AG04449 (cell line): ENCODE measurements at regions not wholly inside any gene's neighbourhood (a gene's known extent, or its start where the extent isn't known, plus 50 kb on each side); places are given as distances from the start of the nearest gene placed in this dataset.
"Not testable (repeated sequence)": the region's sequence is repeated elsewhere in the genome, so short reads cannot be mapped to it uniquely, and the experiment has no call there.

Source experiments
- CTCF ChIA-PET: fragments of 350-600 bp; formaldehyde crosslinking; extraction: SDS; loops from one replicate; lab custom pipeline; 2021; ENCODE audit warnings: antibody characterized with exemption; lab: Yijun Ruan, JAX
- POLR2A ChIA-PET: fragments of 400-600, 350-600 bp; formaldehyde crosslinking; extraction: SDS; loops from one replicate; lab custom pipeline; 2020; ENCODE audit warnings: antibody characterized with exemption, inconsistent platforms; lab: Yijun Ruan, JAX
- DNase-seq: peaks from one replicate; pipeline ENCODE4 v3.0.0-alpha.2; 2010; ENCODE audit warnings: low read depth, low spot score
- H3K4me3 ChIP-seq: 2 replicates; pipeline ENCODE4 v1.5.1; 2011; ENCODE audit warnings: low read depth, mild to moderate bottlenecking, control low read depth, low read length
- TF ChIP-seq, protein P1 (sequence below): IDR thresholded peaks from one replicate; pipeline ENCODE4 v1.5.1; 2011; ENCODE audit warnings: mild to moderate bottlenecking, moderate library complexity, low read length, control low read depth, inconsistent platforms; ENCODE audit not compliant: insufficient read depth; ENCODE audit errors: missing control alignments

GRCh38 chr15:66872405-66872804, 170.4 kb downstream of the SMAD6 start:
- ChIA-PET POLR2A (interaction anchor here (1.4 kb wide), 1 partner anchor 11 kb away, joined by 6 read pairs; no protein-coding TSS in a partner anchor), CTCF (interaction anchor here (1.6 to 3.7 kb wide), 2 partner anchors 9 to 21 kb away, joined by 11 to 18 read pairs; no protein-coding TSS in a partner anchor)
- TF ChIP-seq, protein P1, sequence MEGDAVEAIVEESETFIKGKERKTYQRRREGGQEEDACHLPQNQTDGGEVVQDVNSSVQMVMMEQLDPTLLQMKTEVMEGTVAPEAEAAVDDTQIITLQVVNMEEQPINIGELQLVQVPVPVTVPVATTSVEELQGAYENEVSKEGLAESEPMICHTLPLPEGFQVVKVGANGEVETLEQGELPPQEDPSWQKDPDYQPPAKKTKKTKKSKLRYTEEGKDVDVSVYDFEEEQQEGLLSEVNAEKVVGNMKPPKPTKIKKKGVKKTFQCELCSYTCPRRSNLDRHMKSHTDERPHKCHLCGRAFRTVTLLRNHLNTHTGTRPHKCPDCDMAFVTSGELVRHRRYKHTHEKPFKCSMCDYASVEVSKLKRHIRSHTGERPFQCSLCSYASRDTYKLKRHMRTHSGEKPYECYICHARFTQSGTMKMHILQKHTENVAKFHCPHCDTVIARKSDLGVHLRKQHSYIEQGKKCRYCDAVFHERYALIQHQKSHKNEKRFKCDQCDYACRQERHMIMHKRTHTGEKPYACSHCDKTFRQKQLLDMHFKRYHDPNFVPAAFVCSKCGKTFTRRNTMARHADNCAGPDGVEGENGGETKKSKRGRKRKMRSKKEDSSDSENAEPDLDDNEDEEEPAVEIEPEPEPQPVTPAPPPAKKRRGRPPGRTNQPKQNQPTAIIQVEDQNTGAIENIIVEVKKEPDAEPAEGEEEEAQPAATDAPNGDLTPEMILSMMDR = no peak
- H3K4me3 ChIP-seq = no peak overlapping the region
- no peak for DNase-seq

GRCh38 chr15:66873331-66873730, 171.3 kb downstream of the SMAD6 start:
- not testable (repeated sequence) for H3K4me3 ChIP-seq, DNase-seq
- CTCF ChIA-PET = interaction anchor here (1.1 to 3.7 kb wide), 5 partner anchors 9 to 175 kb away, joined by 3 to 18 read pairs (median 11); no protein-coding TSS in a partner anchor
- POLR2A ChIA-PET = interaction anchor here (1.5 kb wide), 1 partner anchor 10 kb away, joined by 3 read pairs; no protein-coding TSS in a partner anchor

GRCh38 chr15:66873856-66874255, 171.8 kb downstream of the SMAD6 start:
- no peak overlapping the region for H3K4me3 ChIP-seq
- TF ChIP-seq, protein P1 = no peak
- DNase-seq = no peak
- ChIA-PET CTCF (interaction anchor here (1.1 to 3.7 kb wide), 4 partner anchors 10 to 175 kb away, joined by 3 to 18 read pairs (median 10); no protein-coding TSS in a partner anchor), POLR2A (interaction anchor here (0.6 to 1.5 kb wide), 2 partner anchors 10 to 369 kb away, joined by 3 read pairs; partner anchors contain the start of gene ZWILCH)

- POLR2A ChIA-PET = no interaction called here
- TF ChIP-seq, protein P1 = no peak
- CTCF ChIA-PET = interaction anchor here (1.3 to 3.5 kb wide), 4 partner anchors 13 to 177 kb away, joined by 3 to 12 read pairs (median 6); no protein-coding TSS in a partner anchor
- DNase-seq = no peak
- H3K4me3 ChIP-seq = no peak overlapping the region
These were observed 173.8 kb downstream of the SMAD6 start for GRCh38 chr15:66875588-66876420.

GRCh38 chr15:66876421-66876730, 174.3 kb downstream of the SMAD6 start:
- no peak overlapping the region for H3K4me3 ChIP-seq
- POLR2A ChIA-PET = no interaction called here
- CTCF ChIA-PET = interaction anchor here (1.5 to 3.5 kb wide), 2 partner anchors 13 to 25 kb away, joined by 5 to 12 read pairs; no protein-coding TSS in a partner anchor
- no peak for DNase-seq
- TF ChIP-seq, protein P1 = no peak

DNA sequence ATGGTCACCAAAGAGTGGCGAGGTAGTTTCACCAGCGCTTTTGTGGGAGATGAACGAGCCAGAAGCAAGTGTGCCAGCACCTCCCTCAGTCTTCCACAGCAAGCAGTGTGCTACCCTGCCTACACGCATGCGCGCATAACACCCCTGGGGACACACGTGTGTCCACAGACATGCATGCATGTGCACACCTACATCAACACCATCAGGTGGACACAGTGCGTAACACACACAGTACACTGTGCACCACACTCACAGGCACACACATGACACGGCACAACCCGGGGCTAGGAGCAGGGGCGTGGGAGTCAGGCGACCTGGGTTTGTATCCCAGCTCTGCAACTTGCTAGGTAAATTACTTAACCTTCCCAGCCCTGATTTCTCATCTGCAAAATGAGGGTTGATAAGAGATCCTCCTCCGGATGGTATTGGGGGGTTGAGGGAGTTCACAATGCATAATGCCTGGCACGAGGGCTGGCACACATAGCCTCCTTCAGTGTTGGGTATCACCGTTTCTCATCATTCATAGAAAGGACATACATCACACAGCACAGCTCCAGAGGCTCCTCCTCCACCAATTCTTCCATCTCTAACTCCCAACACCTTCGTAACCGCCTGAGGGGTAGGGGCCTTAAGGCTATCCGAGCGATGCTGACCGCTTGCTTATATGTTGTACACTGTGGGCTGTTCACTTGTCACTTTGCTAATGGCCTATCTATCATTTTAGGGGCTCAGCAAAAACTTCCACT, 174.9 kb downstream of the SMAD6 start:
- CTCF ChIA-PET = interaction anchor here (0.9 to 3.5 kb wide), 3 partner anchors 14 to 86 kb away, joined by 3 to 12 read pairs (median 5); no protein-coding TSS in a partner anchor
- POLR2A ChIA-PET = no interaction called here
- DNase-seq = no peak
- TF ChIP-seq, protein P1 = no peak
- no peak overlapping the region for H3K4me3 ChIP-seq
